ENCODE measurements at regions not wholly inside any gene's neighbourhood (a gene's known extent, or its start where the extent isn't known, plus 50 kb on each side); places are given as distances from the start of the nearest gene placed in this dataset.

DNA sequence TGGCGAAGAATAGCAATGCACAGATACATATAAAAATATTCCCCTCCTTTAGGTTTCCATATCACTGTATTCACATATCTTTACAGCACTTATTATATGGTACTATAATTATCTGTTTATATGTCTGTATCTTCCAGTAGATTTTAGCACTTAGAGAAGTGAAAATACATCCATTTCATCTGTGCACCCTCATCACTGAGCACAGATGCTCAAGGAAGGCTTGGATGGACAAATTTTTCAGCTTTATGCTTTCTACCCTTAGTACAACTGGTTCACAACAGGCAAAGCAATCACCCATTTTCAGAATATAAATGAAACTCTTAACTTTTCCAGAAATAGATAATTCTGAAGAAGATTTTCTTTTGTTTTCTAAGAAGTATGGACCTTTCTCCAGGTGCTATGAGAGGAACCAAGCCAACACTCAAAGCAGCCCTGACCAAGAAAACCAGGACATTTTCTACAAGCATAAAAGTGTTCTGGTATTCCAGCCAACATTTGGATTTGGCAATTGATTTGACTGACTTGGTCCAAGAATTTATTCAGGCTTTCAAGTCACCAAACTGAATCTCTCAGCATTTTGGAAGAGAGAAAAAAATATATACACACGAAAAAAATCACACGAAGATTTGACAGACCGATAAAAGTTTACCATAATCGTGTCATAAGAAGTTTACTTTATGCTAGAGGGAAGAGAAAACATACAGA is 170.2 kb upstream of the CD180 start:
- Histone ChIP-seq H3K4me3 (ENCODE audit: low read depth, low read length) (no peak overlapping the region), H3K27me3 (ENCODE audit: control insufficient read depth, insufficient read depth, low read length) (no peaks in the 10 kb centered on the region), H3K36me3 (ENCODE audit: control insufficient read depth, insufficient read depth, low read length) (no peaks in the 10 kb centered on the region), H3K9ac (ENCODE audit: low read length) (no peak overlapping the region), H3K27ac (ENCODE audit: low read depth, low read length) (no peak overlapping the region), H3K9me3 (ENCODE audit: control insufficient read depth, insufficient read depth, low read depth, low read length) (no peaks in the 10 kb centered on the region), H3K4me1 (ENCODE audit: control insufficient read depth, insufficient read depth, low read length) (no peaks in the 10 kb centered on the region)

DNA sequence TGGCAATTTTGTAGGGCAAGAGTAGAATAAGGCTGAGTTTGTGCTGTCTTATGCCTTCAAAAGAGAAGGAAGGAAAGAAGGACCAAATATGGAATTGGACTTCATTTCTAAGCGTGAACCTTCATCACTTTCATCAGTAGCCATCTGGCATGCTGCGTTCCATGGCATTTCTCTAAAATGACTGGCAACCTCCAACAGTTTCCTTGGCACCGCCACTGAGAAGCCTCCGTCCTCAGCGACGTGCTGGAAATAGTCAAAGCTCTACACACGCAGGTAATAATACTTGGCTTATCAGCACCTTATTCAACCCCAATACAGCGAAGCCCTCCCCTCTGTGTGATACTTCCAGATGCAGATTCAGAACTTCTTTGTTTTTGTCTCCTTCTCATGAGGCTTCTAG is 169.7 kb upstream of the CD180 start:
- H3K27me3 ChIP-seq (ENCODE audit: control insufficient read depth, insufficient read depth, low read length): no peaks in the 10 kb centered on the region
- no peaks in the 10 kb centered on the region for H3K9me3 ChIP-seq (ENCODE audit: control insufficient read depth, insufficient read depth, low read depth, low read length)
- H3K4me1 ChIP-seq (ENCODE audit: control insufficient read depth, insufficient read depth, low read length): no peaks in the 10 kb centered on the region
- H3K27ac ChIP-seq (ENCODE audit: low read depth, low read length): no peak overlapping the region
- H3K9ac ChIP-seq (ENCODE audit: low read length): no peak overlapping the region
- H3K4me3 ChIP-seq (ENCODE audit: low read depth, low read length): no peak overlapping the region
- H3K36me3 ChIP-seq (ENCODE audit: control insufficient read depth, insufficient read depth, low read length): no peaks in the 10 kb centered on the region

DNA sequence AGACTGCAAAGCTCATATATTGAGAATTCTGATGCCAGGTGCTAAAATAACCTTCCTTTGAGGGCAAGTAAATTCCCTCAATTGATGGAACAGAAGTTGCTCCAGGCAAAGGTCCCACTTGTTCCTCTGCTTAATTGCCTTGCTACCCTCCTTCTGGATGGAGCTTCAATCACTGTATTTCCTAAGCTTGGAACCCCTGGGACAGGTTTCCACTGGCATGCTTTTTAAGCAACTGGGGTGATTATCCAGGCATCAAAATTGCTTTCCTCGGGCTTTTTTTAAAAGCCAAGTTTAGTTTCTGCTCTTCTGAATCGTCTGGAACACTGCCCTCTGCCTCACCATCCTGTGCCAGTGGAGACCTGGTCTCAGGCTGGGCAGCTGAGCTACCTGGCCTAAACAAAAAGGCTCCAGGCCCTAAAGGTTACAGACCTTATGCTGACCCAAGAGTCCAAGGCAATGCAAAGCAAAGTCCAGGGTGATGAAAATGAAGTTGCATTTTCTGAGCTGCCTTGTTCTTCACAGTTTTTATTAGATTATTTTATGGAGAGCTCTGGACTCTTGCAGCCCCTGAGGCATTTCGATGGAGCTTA is 167.9 kb upstream of the CD180 start:
- Histone ChIP-seq H3K9ac (ENCODE audit: low read length) (no peak overlapping the region), H3K9me3 (ENCODE audit: control insufficient read depth, insufficient read depth, low read depth, low read length) (no peaks in the 10 kb centered on the region)

DNA sequence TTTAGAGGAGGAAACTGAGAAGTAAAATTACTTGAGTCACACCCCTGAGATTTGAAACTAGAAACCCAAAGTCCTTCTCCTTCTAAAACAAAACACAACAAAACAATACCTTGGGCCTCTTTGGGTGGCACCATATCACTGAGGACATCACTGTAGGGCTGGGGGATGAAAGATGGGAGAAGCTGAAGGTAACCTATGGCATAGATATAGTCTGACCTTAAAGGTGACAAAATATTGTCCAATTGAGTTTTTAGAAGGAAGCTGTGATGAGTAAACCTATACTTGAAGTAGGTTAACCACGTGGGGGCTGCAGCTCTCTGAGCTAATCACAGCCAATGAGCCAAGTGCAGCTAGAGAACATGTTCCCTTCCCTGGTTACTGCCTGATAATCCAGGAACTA is 167.4 kb upstream of the CD180 start:
- no peak overlapping the region for H3K9ac ChIP-seq (ENCODE audit: low read length)
- no peak overlapping the region for H3K27ac ChIP-seq (ENCODE audit: low read depth, low read length)

More for the DNA sequence above, 167.9 kb upstream of the CD180 start:
- Histone ChIP-seq H3K4me1 (ENCODE audit: control insufficient read depth, insufficient read depth, low read length) (no peaks in the 10 kb centered on the region), H3K36me3 (ENCODE audit: control insufficient read depth, insufficient read depth, low read length) (no peaks in the 10 kb centered on the region), H3K4me3 (ENCODE audit: low read depth, low read length) (no peak overlapping the region), H3K27me3 (ENCODE audit: control insufficient read depth, insufficient read depth, low read length) (no peaks in the 10 kb centered on the region), H3K27ac (ENCODE audit: low read depth, low read length) (no peak overlapping the region)

DNA sequence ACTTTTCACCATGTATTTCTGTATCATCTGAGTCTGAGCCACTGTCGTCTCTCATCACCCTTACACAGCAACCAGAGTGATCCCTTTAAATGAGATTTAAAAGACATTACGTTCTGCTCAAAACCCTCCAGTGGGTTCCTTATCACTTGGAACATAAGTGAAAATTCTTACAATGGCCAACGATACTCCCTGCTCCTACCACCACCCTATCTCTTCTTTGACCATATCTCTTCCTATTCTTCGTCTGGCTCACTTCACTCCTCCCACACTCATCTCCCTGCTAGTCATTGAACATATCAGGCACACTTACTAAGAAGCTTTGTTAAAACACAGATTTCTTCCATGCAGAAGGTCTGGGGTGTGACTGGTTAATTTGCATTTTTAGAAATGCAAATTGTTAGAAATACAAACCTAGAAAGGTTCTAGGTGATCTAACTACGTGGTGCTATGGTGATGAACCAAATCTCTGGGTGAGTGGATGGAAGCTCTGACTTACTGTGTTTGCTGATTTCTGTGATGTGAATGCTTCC is 166.6 kb upstream of the CD180 start:
- H3K36me3 ChIP-seq (ENCODE audit: control insufficient read depth, insufficient read depth, low read length): no peaks in the 10 kb centered on the region
- H3K27me3 ChIP-seq (ENCODE audit: control insufficient read depth, insufficient read depth, low read length): no peaks in the 10 kb centered on the region
- H3K9ac ChIP-seq (ENCODE audit: low read length): no peak overlapping the region
- H3K9me3 ChIP-seq (ENCODE audit: control insufficient read depth, insufficient read depth, low read depth, low read length): no peaks in the 10 kb centered on the region
- no peak overlapping the region for H3K27ac ChIP-seq (ENCODE audit: low read depth, low read length)
- H3K4me1 ChIP-seq (ENCODE audit: control insufficient read depth, insufficient read depth, low read length): no peaks in the 10 kb centered on the region
- no peak overlapping the region for H3K4me3 ChIP-seq (ENCODE audit: low read depth, low read length)

More for the DNA sequence above, 167.4 kb upstream of the CD180 start:
- Histone ChIP-seq H3K9me3 (ENCODE audit: control insufficient read depth, insufficient read depth, low read depth, low read length) (no peaks in the 10 kb centered on the region), H3K36me3 (ENCODE audit: control insufficient read depth, insufficient read depth, low read length) (no peaks in the 10 kb centered on the region), H3K4me1 (ENCODE audit: control insufficient read depth, insufficient read depth, low read length) (no peaks in the 10 kb centered on the region), H3K27me3 (ENCODE audit: control insufficient read depth, insufficient read depth, low read length) (no peaks in the 10 kb centered on the region), H3K4me3 (ENCODE audit: low read depth, low read length) (no peak overlapping the region)

DNA sequence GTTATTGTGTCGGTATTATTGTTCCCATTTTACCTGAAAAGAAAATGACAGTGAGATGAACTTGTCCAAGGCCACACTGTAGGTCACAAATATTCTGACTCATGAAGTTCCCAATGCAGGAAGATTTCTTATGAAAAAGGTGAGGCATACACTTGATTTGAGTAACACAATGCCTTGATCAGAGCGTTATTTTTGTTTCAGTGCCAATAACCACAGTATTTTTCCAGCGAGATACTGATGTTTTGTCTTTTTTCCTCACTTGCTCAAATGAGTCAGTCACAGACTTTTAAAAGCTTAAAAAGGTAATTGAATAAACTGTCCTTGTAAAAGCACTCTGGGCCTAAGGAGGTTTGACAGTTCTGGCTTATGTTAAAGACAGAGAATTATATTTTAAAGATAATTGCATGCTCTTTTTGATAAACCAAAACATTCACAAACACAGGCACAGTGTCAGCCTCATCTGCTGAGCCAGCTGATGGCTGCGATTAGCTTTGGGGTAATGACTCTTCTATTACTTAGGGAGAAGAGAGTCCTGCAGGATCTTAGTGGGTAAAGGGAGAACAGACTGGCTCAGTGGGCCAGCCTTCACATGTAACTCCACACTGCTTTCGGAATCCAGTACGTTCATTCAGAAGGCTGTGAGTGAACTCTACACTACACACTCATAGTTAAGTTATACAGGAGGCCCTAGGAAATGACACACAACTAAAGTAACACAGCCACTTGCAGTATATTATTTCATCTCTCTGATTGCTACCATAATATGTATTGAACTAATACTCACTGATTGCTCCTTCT is 165.5 kb upstream of the CD180 start:
- no peak overlapping the region for H3K27ac ChIP-seq (ENCODE audit: low read depth, low read length)
- H3K27me3 ChIP-seq (ENCODE audit: control insufficient read depth, insufficient read depth, low read length): no peaks in the 10 kb centered on the region
- no peak overlapping the region for H3K4me3 ChIP-seq (ENCODE audit: low read depth, low read length)
- H3K9me3 ChIP-seq (ENCODE audit: control insufficient read depth, insufficient read depth, low read depth, low read length): no peaks in the 10 kb centered on the region
- H3K36me3 ChIP-seq (ENCODE audit: control insufficient read depth, insufficient read depth, low read length): no peaks in the 10 kb centered on the region
- H3K4me1 ChIP-seq (ENCODE audit: control insufficient read depth, insufficient read depth, low read length): no peaks in the 10 kb centered on the region
- no peak overlapping the region for H3K9ac ChIP-seq (ENCODE audit: low read length)

DNA sequence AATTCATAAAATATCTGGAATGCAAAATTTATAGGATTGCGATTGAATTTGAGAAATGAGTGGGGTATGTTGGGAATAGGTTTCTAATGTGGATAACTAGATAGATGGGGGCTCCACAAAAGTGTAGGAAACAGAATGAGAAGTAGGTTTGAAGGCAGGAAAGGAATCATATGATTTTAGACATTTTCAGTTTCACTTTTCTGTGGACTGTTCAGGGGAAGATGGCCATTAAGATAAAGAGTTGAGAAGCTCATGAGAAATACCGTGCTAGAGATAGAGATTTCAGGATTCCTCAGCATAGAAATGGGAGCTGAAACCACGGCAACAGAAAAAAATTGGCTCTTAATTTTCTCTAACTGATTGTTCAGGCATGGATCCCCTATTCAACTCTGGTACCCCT is 163.4 kb upstream of the CD180 start:
- Histone ChIP-seq H3K4me1 (ENCODE audit: control insufficient read depth, insufficient read depth, low read length) (no peaks in the 10 kb centered on the region), H3K27ac (ENCODE audit: low read depth, low read length) (no peak overlapping the region), H3K9me3 (ENCODE audit: control insufficient read depth, insufficient read depth, low read depth, low read length) (no peaks in the 10 kb centered on the region), H3K9ac (ENCODE audit: low read length) (no peak overlapping the region), H3K4me3 (ENCODE audit: low read depth, low read length) (no peak overlapping the region), H3K27me3 (ENCODE audit: control insufficient read depth, insufficient read depth, low read length) (no peaks in the 10 kb centered on the region), H3K36me3 (ENCODE audit: control insufficient read depth, insufficient read depth, low read length) (no peaks in the 10 kb centered on the region)

DNA sequence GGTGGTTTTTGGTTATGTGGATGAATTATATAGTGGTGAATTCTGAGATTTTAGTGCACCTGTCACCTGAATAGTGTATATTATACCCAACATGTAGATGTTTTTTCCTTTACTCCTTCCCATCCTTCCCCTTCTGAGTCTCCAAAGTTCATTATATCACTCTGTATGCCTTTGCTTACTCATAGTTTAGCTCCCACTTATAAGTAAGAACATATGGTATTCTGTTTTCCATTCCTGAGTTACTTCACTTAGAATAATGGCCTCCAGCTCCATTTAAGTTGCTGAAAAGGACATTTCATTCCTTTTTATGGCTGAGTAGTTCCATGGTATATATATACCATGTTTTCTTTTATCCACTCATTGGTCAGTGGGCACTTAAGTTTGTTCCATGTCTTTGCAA is 161.6 kb upstream of the CD180 start:
- H3K9ac ChIP-seq (ENCODE audit: low read length): no peak overlapping the region
- no peak overlapping the region for H3K27ac ChIP-seq (ENCODE audit: low read depth, low read length)
- H3K4me3 ChIP-seq (ENCODE audit: low read depth, low read length): no peak overlapping the region
- peaks cover 10% of the 10 kb centered on the region for H3K4me1 ChIP-seq (ENCODE audit: control insufficient read depth, insufficient read depth, low read length)
- no peaks in the 10 kb centered on the region for H3K9me3 ChIP-seq (ENCODE audit: control insufficient read depth, insufficient read depth, low read depth, low read length)
- H3K36me3 ChIP-seq (ENCODE audit: control insufficient read depth, insufficient read depth, low read length): no peaks in the 10 kb centered on the region
- H3K27me3 ChIP-seq (ENCODE audit: control insufficient read depth, insufficient read depth, low read length): no peaks in the 10 kb centered on the region

DNA sequence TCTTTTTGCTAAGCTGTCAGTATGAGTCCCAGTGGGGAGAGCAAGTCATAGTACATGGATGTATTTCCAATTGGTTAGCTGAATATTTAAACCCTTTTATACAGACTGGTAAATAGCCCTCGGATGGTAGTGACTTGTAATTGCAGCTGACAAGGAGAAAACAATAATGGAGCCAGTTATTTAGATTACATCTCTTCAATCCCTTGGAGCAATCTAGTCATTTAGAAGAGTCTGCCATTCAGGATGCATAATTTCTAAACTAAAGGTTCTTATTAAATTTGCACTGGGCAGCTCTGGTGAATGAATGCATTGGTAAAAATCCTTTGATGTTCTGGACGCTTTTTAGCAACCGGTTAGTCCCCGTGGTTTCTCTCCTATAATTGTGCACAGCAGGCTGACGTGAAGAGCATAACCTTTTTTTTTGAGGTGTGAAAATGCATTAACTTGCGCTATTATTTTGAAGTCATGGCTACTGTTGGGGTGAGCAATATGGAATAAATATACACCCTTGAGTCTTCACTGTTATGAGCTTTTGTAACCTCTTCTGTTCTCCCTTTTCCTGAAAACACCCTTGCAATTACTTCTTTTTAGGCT is 158.6 kb upstream of the CD180 start:
- H3K4me1 ChIP-seq (ENCODE audit: control insufficient read depth, insufficient read depth, low read length): peaks cover 10% of the 10 kb centered on the region
- no peaks in the 10 kb centered on the region for H3K27me3 ChIP-seq (ENCODE audit: control insufficient read depth, insufficient read depth, low read length)
- H3K36me3 ChIP-seq (ENCODE audit: control insufficient read depth, insufficient read depth, low read length): no peaks in the 10 kb centered on the region
- no peak overlapping the region for H3K4me3 ChIP-seq (ENCODE audit: low read depth, low read length)
- H3K9ac ChIP-seq (ENCODE audit: low read length): no peak overlapping the region
- H3K27ac ChIP-seq (ENCODE audit: low read depth, low read length): no peak overlapping the region
- H3K9me3 ChIP-seq (ENCODE audit: control insufficient read depth, insufficient read depth, low read depth, low read length): no peaks in the 10 kb centered on the region

DNA sequence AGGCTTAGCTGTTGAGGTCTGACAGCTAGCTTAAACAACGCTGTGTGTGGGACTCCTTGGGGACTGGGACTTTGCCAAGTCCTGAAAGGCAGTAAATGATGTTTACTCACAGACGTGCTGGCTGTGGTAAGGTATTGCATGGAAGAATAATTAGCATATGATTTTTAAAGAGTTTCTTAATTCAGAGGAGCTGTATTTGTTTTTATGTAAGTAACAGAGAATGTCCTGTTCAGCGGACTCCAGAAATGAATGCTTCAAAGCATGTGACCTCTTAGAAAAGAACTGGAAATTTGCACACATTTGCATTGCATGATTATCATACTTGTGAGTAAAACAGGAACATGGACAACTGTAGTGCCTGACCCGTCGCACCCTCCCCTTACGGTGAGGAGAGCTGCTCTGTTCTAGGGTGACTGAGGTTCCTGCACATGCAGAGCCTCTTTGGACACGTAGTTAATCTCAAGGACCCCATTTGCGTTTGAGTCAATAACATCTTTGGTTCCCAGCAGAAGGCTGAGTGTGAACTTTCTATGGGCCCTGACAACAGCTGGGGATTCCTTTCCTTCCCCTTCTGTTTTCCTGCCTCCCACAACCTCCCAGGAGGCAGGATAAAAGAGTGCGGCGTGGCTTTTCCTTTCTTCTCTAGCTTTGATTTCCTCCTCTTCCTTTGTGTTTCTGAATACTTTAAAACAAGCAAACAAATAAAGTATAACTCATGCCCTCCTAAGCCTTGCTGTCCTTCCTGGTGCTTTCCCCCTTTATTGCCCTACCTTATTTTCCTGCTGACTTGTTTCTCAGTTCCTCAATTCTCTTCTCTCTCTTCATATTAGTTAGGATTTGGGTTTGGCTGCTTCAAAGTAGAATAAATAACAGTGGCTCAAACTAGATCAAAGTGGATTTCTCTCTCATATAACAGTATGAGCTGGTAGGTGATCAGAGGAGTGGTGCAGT is 157.2 kb upstream of the CD180 start:
- no peak overlapping the region for H3K4me3 ChIP-seq (ENCODE audit: low read depth, low read length)
- H3K36me3 ChIP-seq (ENCODE audit: control insufficient read depth, insufficient read depth, low read length): no peaks in the 10 kb centered on the region
- H3K27ac ChIP-seq (ENCODE audit: low read depth, low read length): no peak overlapping the region
- no peaks in the 10 kb centered on the region for H3K27me3 ChIP-seq (ENCODE audit: control insufficient read depth, insufficient read depth, low read length)
- H3K9me3 ChIP-seq (ENCODE audit: control insufficient read depth, insufficient read depth, low read depth, low read length): no peaks in the 10 kb centered on the region
- H3K9ac ChIP-seq (ENCODE audit: low read length): no peak overlapping the region
- peaks cover 10% of the 10 kb centered on the region for H3K4me1 ChIP-seq (ENCODE audit: control insufficient read depth, insufficient read depth, low read length)

Measured in HUES6 (cell line).